OCI-LY1 (cell line): ENCODE measurements at regions not wholly inside any gene's neighbourhood (a gene's known extent, or its start where the extent isn't known, plus 50 kb on each side); places are given as distances from the start of the nearest gene placed in this dataset.

Source experiments
- H2AFZ ChIP-seq: fragments of 200-600 bp; sonication (generic), shearing (Covaris generic); 2 replicates; pipeline ENCODE4 v1.6.0; 2014; ENCODE audit warnings: antibody characterized with exemption, mild to moderate bottlenecking, low read length
- H3F3A ChIP-seq: fragments of 200-600 bp; sonication (generic), shearing (Covaris generic); 2 replicates; pipeline ENCODE4 v1.6.0; 2014; ENCODE audit warnings: mild to moderate bottlenecking, antibody characterized with exemption, low read length, moderate library complexity; ENCODE audit not compliant: insufficient read depth
- H3K27ac ChIP-seq: fragments of 200-600 bp; sonication (generic); 2 replicates; pipeline ENCODE4 v1.5.1; 2014; ENCODE audit warnings: low read length, mixed run types, mild to moderate bottlenecking, low read depth; ENCODE audit not compliant: poor library complexity, severe bottlenecking
- H3K27me3 ChIP-seq: fragments of 200-600 bp; sonication (generic); 2 replicates; pipeline ENCODE4 v1.6.0; 2014; ENCODE audit warnings: antibody characterized with exemption, mild to moderate bottlenecking, low read length, moderate library complexity; ENCODE audit not compliant: insufficient read depth
- H3K36me3 ChIP-seq: fragments of 200-600 bp; sonication (generic); 2 replicates; pipeline ENCODE4 v1.6.1; 2014; ENCODE audit warnings: mild to moderate bottlenecking, antibody characterized with exemption, low read length, moderate library complexity, mixed read lengths; ENCODE audit not compliant: insufficient read depth
- H3K4me1 ChIP-seq: fragments of 200-600 bp; sonication (generic); 2 replicates; pipeline ENCODE4 v1.5.1; 2014; ENCODE audit warnings: mild to moderate bottlenecking, low read length, moderate library complexity; ENCODE audit not compliant: insufficient read depth, severe bottlenecking
- H3K4me2 ChIP-seq: fragments of 200-600 bp; sonication (generic), shearing (Covaris generic); 2 replicates; pipeline ENCODE4 v1.6.1; 2014; ENCODE audit warnings: low read length
- H3K4me3 ChIP-seq: fragments of 200-600 bp; sonication (generic); 2 replicates; pipeline ENCODE4 v1.5.1; 2014; ENCODE audit warnings: low read length, low read depth, mild to moderate bottlenecking, mixed read lengths; ENCODE audit not compliant: poor library complexity, severe bottlenecking
- H3K79me2 ChIP-seq: fragments of 200-600 bp; shearing (Covaris generic); 2 replicates; pipeline ENCODE4 v1.6.1; 2016; ENCODE audit warnings: mixed run types, low read length, mixed read lengths; ENCODE audit not compliant: insufficient read depth
- H3K9ac ChIP-seq: fragments of 200-600 bp; sonication (generic), shearing (Covaris generic); 2 replicates; pipeline ENCODE4 v1.6.1; 2014; ENCODE audit warnings: mild to moderate bottlenecking, low read length, mixed read lengths
- H3K9me2 ChIP-seq: fragments of 200-600 bp; sonication (generic), shearing (Covaris generic); 2 replicates; pipeline ENCODE4 v1.6.1; 2014; ENCODE audit warnings: low read depth, mild to moderate bottlenecking, low read length, mixed read lengths
- H3K9me3 ChIP-seq: fragments of 200-600 bp; shearing (Covaris generic); 2 replicates; pipeline ENCODE4 v1.6.1; 2014; ENCODE audit warnings: low read length, mixed read lengths
- H4K20me1 ChIP-seq: fragments of 200-600 bp; sonication (generic), shearing (Covaris generic); 2 replicates; pipeline ENCODE4 v1.6.0; 2016; ENCODE audit warnings: mild to moderate bottlenecking, low read length; ENCODE audit not compliant: insufficient read depth
- CTCF ChIP-seq: fragments of 200-600 bp; sonication (generic), shearing (Covaris generic); IDR thresholded peaks from 2 replicates; pipeline ENCODE4 v1.5.1; 2017; ENCODE audit warnings: mild to moderate bottlenecking, antibody characterized with exemption, low read length, moderate library complexity, mixed read lengths
- EZH2 ChIP-seq: fragments of 200-600 bp; sonication (generic), shearing (Covaris generic); IDR thresholded peaks from 2 replicates; pipeline ENCODE4 v1.8.0; 2017; ENCODE audit warnings: borderline replicate concordance, mixed run types, mild to moderate bottlenecking, antibody characterized with exemption, low read length, moderate library complexity, mixed read lengths

GRCh38 chr11:15563054-15563453, 448.3 kb downstream of the INSC start:
- H3K27ac ChIP-seq, result no peak overlapping the region
- H3K4me1 ChIP-seq, result no peaks in the 10 kb centered on the region
- no peaks in the 10 kb centered on the region for H3K27me3 ChIP-seq
- no peaks in the 10 kb centered on the region for H3F3A ChIP-seq
- H3K4me2 ChIP-seq, result no peak overlapping the region
- no peak overlapping the region for H3K9ac ChIP-seq
- no peaks in the 10 kb centered on the region for H3K9me2 ChIP-seq
- H3K36me3 ChIP-seq, result no peaks in the 10 kb centered on the region
- no peaks in the 10 kb centered on the region for H3K9me3 ChIP-seq
- H4K20me1 ChIP-seq, result no peaks in the 10 kb centered on the region
- no peak overlapping the region for H3K4me3 ChIP-seq
- no peak overlapping the region for H2AFZ ChIP-seq
- TF ChIP-seq EZH2, result no peak
- TF ChIP-seq CTCF, result no peak
- H3K79me2 ChIP-seq, result no peaks in the 10 kb centered on the region

GRCh38 chr11:15565880-15566279, 451.2 kb downstream of the INSC start:
- no peaks in the 10 kb centered on the region for H3K4me1 ChIP-seq
- no peaks in the 10 kb centered on the region for H3K79me2 ChIP-seq
- H2AFZ ChIP-seq, result no peak overlapping the region
- no peaks in the 10 kb centered on the region for H3K27me3 ChIP-seq
- no peaks in the 10 kb centered on the region for H3K9me2 ChIP-seq
- no peak for TF ChIP-seq CTCF
- no peak for TF ChIP-seq EZH2
- no peaks in the 10 kb centered on the region for H3F3A ChIP-seq
- H3K9me3 ChIP-seq, result no peaks in the 10 kb centered on the region
- H3K9ac ChIP-seq, result no peak overlapping the region
- no peaks in the 10 kb centered on the region for H3K36me3 ChIP-seq
- H3K4me3 ChIP-seq, result no peak overlapping the region
- no peak overlapping the region for H3K4me2 ChIP-seq
- no peaks in the 10 kb centered on the region for H4K20me1 ChIP-seq
- no peak overlapping the region for H3K27ac ChIP-seq

- no peaks in the 10 kb centered on the region for H3K4me1 ChIP-seq
- H3K36me3 ChIP-seq, result no peaks in the 10 kb centered on the region
- no peaks in the 10 kb centered on the region for H3K79me2 ChIP-seq
- TF ChIP-seq CTCF (no peak), EZH2 (no peak)
- H3K9me3 ChIP-seq, result no peaks in the 10 kb centered on the region
- no peaks in the 10 kb centered on the region for H3K27me3 ChIP-seq
- no peak overlapping the region for H3K9ac ChIP-seq
- no peak overlapping the region for H3K4me2 ChIP-seq
- H3K4me3 ChIP-seq, result no peak overlapping the region
- no peaks in the 10 kb centered on the region for H3F3A ChIP-seq
- H4K20me1 ChIP-seq, result no peaks in the 10 kb centered on the region
- no peak overlapping the region for H2AFZ ChIP-seq
- no peaks in the 10 kb centered on the region for H3K9me2 ChIP-seq
- no peak overlapping the region for H3K27ac ChIP-seq
Observed at GRCh38 chr11:15568440-15568839, 453.7 kb downstream of the INSC start.
